NCI-H345 (cell line): ENCODE measurements at regions not wholly inside any gene's neighbourhood (a gene's known extent, or its start where the extent isn't known, plus 50 kb on each side); places are given as distances from the start of the nearest gene placed in this dataset.

Experiments used
- DNase-seq: peaks from one replicate; lab custom pipeline; 2025; lab: John Stamatoyannopoulos, UW

GRCh38 chr4:41859087-41859486 lies 76.1 kb upstream of the TMEM33 start:
- no peak for DNase-seq

- no peak for DNase-seq
Measured at GRCh38 chr4:41857226-41857641, 78.0 kb upstream of the TMEM33 start.

GRCh38 chr4:41856797-41857196 lies 78.4 kb upstream of the TMEM33 start:
- no peak for DNase-seq

- DNase-seq: no peak
Measured at GRCh38 chr4:41853973-41854372, 81.3 kb upstream of the TMEM33 start.

- no peak for DNase-seq
Measured at GRCh38 chr4:41852229-41852628, 83.0 kb upstream of the TMEM33 start.

GRCh38 chr4:41851621-41852020 lies 83.6 kb upstream of the TMEM33 start:
- DNase-seq: no peak

- DNase-seq: no peak
Measured at GRCh38 chr4:41844327-41844726, 90.9 kb upstream of the TMEM33 start.

GRCh38 chr4:41839916-41840854 lies 91.7 kb upstream of the PHOX2B start:
- DNase-seq: no peak

GRCh38 chr4:41838590-41838989 lies 90.1 kb upstream of the PHOX2B start:
- DNase-seq: no peak

- DNase-seq: no peak
Measured at GRCh38 chr4:41835321-41835995, 86.9 kb upstream of the PHOX2B start.

GRCh38 chr4:41832961-41833360 lies 84.4 kb upstream of the PHOX2B start:
- no peak for DNase-seq

- no peak for DNase-seq
Measured at GRCh38 chr4:41822325-41822724, 73.8 kb upstream of the PHOX2B start.

GRCh38 chr4:41820473-41820872 lies 71.9 kb upstream of the PHOX2B start:
- DNase-seq: no peak

- DNase-seq: no peak
Measured at GRCh38 chr4:41819621-41820020, 71.1 kb upstream of the PHOX2B start.

GRCh38 chr4:41815473-41815872 lies 66.9 kb upstream of the PHOX2B start:
- DNase-seq: no peak

GRCh38 chr4:41814565-41814964 lies 66.0 kb upstream of the PHOX2B start:
- no peak for DNase-seq

- no peak for DNase-seq
Measured at GRCh38 chr4:41806807-41807206, 58.3 kb upstream of the PHOX2B start.

- no peak for DNase-seq
Measured at GRCh38 chr4:41802590-41802989, 54.1 kb upstream of the PHOX2B start.

GRCh38 chr4:41799126-41799525 lies 50.6 kb upstream of the PHOX2B start:
- no peak for DNase-seq
